GM19023 (cell line): ENCODE measurements at regions not wholly inside any gene's neighbourhood (a gene's known extent, or its start where the extent isn't known, plus 50 kb on each side); places are given as distances from the start of the nearest gene placed in this dataset.
"Not testable (repeated sequence)": the region's sequence is repeated elsewhere in the genome, so short reads cannot be mapped to it uniquely, and the experiment has no call there.

Source experiments
- ATAC-seq: cut with Tn5 transposase; IDR thresholded peaks from one replicate; pipeline ENCODE4 v1.9.1; 2021; ENCODE audit warnings: mild to moderate bottlenecking, moderate library complexity; ENCODE audit not compliant: unreplicated experiment

- ATAC-seq = no peak
Observed at GRCh38 chr13:73544175-73544574, 485.4 kb downstream of the KLF5 start.

GRCh38 chr13:73542446-73542845, 483.6 kb downstream of the KLF5 start:
- ATAC-seq = no peak

GRCh38 chr13:73536865-73537264, 478.1 kb downstream of the KLF5 start:
- no peak for ATAC-seq

- no peak for ATAC-seq
Observed at GRCh38 chr13:73535341-73535740, 476.5 kb downstream of the KLF5 start.

GRCh38 chr13:73532987-73533510, 474.2 kb downstream of the KLF5 start:
- ATAC-seq = no peak

- no peak for ATAC-seq
Observed at GRCh38 chr13:73532582-73532981, 473.8 kb downstream of the KLF5 start.

- no peak for ATAC-seq
Observed at GRCh38 chr13:73531014-73531413, 472.2 kb downstream of the KLF5 start.

- no peak for ATAC-seq
Observed at GRCh38 chr13:73522937-73523336, 464.1 kb downstream of the KLF5 start.

GRCh38 chr13:73521985-73522524, 463.2 kb downstream of the KLF5 start:
- ATAC-seq = no peak

GRCh38 chr13:73521290-73521624, 462.5 kb downstream of the KLF5 start:
- no peak for ATAC-seq

- no peak for ATAC-seq
Observed at GRCh38 chr13:73520566-73521289, 461.9 kb downstream of the KLF5 start.

- not testable (repeated sequence) for ATAC-seq
Observed at GRCh38 chr13:73520135-73520534, 461.3 kb downstream of the KLF5 start.

GRCh38 chr13:73519396-73520116, 460.8 kb downstream of the KLF5 start:
- ATAC-seq = no peak

GRCh38 chr13:73517766-73518165, 459.0 kb downstream of the KLF5 start:
- ATAC-seq = no peak

GRCh38 chr13:73516731-73517130, 457.9 kb downstream of the KLF5 start:
- no peak for ATAC-seq

- no peak for ATAC-seq
Observed at GRCh38 chr13:73514208-73514607, 455.4 kb downstream of the KLF5 start.

- no peak for ATAC-seq
Observed at GRCh38 chr13:73513751-73514150, 454.9 kb downstream of the KLF5 start.

- ATAC-seq = no peak
Observed at GRCh38 chr13:73508841-73509240, 450.0 kb downstream of the KLF5 start.

- no peak for ATAC-seq
Observed at GRCh38 chr13:73505376-73505890, 446.6 kb downstream of the KLF5 start.

- no peak for ATAC-seq
Observed at GRCh38 chr13:73499695-73500094, 440.9 kb downstream of the KLF5 start.

- ATAC-seq = no peak
Observed at GRCh38 chr13:73497430-73497829, 438.6 kb downstream of the KLF5 start.

- ATAC-seq = no peak
Observed at GRCh38 chr13:73496711-73497110, 437.9 kb downstream of the KLF5 start.
